SK-N-SH (cell line): ENCODE measurements at regions not wholly inside any gene's neighbourhood (a gene's known extent, or its start where the extent isn't known, plus 50 kb on each side); places are given as distances from the start of the nearest gene placed in this dataset.

Experiments used
- CTCF ChIA-PET: fragments of 300-600, 350-600 bp; formaldehyde crosslinking; extraction: SDS; loops from one replicate; lab custom pipeline; 2021; lab: Yijun Ruan, JAX
- POLR2A ChIA-PET: fragments of 350-600 bp; sonication (Branson Sonifier 250); formaldehyde crosslinking; extraction: SDS; loops from one replicate; lab custom pipeline; 2020; ENCODE audit warnings: antibody characterized with exemption, inconsistent platforms; lab: Yijun Ruan, JAX
- DNase-seq: peaks from one replicate; pipeline ENCODE4 v3.0.0; 2012
- H2AFZ ChIP-seq: fragments of 200-600 bp; sonication (generic); 2 replicates; pipeline ENCODE4 v1.8.1; 2016; ENCODE audit warnings: antibody characterized with exemption, mild to moderate bottlenecking, low read depth
- H3F3A ChIP-seq: fragments of 200-600 bp; sonication (generic); replicated peaks from 2 replicates; pipeline ENCODE3; 2016; ENCODE audit warnings: antibody characterized with exemption, mild to moderate bottlenecking; ENCODE audit not compliant: insufficient read depth
- H3K27ac ChIP-seq, 2 experiments: fragments of 200-500 bp in 1 of 2; fragments of 200-600 bp in 1 of 2; sonication (Bioruptor generic) in 1 of 2; sonication (generic), shearing (Covaris generic) in 1 of 2; 2 replicates each; pipeline versions ENCODE4 v1.5.1 to v1.6.1; 2014 to 2016; ENCODE audit warnings: low read depth in 2 of 2, inconsistent platforms in 1 of 2, low read length in 1 of 2, mild to moderate bottlenecking in 1 of 2, mixed read lengths in 1 of 2
- H3K27me3 ChIP-seq: fragments of 200-600 bp; sonication (generic), shearing (Covaris generic); 2 replicates; pipeline ENCODE4 v1.6.1; 2016; ENCODE audit warnings: mixed run types; ENCODE audit not compliant: insufficient read depth
- H3K36me3 ChIP-seq, 2 experiments: fragments of 200-500 bp in 1 of 2; fragments of 200-600 bp in 1 of 2; sonication (Bioruptor generic) in 1 of 2; sonication (generic) in 1 of 2; replicated peaks in 1 of 2; 2 replicates each; pipeline versions ENCODE3 to v1.5.1; 2014 to 2016; ENCODE audit warnings: low read length in 1 of 2, mild to moderate bottlenecking in 1 of 2; ENCODE audit not compliant: insufficient read depth in 2 of 2, control insufficient read depth in 1 of 2
- H3K4me1 ChIP-seq, 2 experiments: fragments of 200-500 bp in 1 of 2; fragments of 200-600 bp in 1 of 2; sonication (Bioruptor generic) in 1 of 2; sonication (generic), shearing (Covaris generic) in 1 of 2; 2 replicates each; pipeline versions ENCODE4 v1.5.1 to v1.6.1; 2014 to 2016; ENCODE audit warnings: low read depth in 1 of 2, low read length in 1 of 2, mixed run types in 1 of 2; ENCODE audit not compliant: insufficient read depth in 2 of 2, control insufficient read depth in 1 of 2
- H3K4me2 ChIP-seq: fragments of 200-600 bp; sonication (generic), shearing (Covaris generic); 2 replicates; pipeline ENCODE4 v1.6.1; 2017; ENCODE audit warnings: mixed run types
- H3K4me3 ChIP-seq, 2 experiments: fragments of 200-500 bp in 1 of 2; fragments of 200-600 bp in 1 of 2; sonication (Bioruptor generic) in 1 of 2; sonication (generic), shearing (Covaris generic) in 1 of 2; 2 replicates each; pipeline versions ENCODE4 v1.5.1 to v1.8.1; 2014 to 2016; ENCODE audit warnings: low read depth in 2 of 2, inconsistent platforms in 1 of 2, low read length in 1 of 2, mild to moderate bottlenecking in 1 of 2, mixed read lengths in 1 of 2, moderate library complexity in 1 of 2
- H3K79me2 ChIP-seq: fragments of 200-600 bp; sonication (generic); 2 replicates; pipeline ENCODE4 v1.8.1; 2017; ENCODE audit warnings: mild to moderate bottlenecking; ENCODE audit not compliant: insufficient read depth
- H3K9ac ChIP-seq: fragments of 200-600 bp; sonication (generic); 2 replicates; pipeline ENCODE4 v1.6.1; 2017; ENCODE audit warnings: mixed run types
- H3K9me2 ChIP-seq: fragments of 200-600 bp; sonication (generic); 2 replicates; pipeline ENCODE4 v1.6.1; 2017; ENCODE audit warnings: mixed run types
- H3K9me3 ChIP-seq: fragments of 200-600 bp; sonication (generic); 2 replicates; pipeline ENCODE4 v1.6.1; 2017; ENCODE audit warnings: mixed run types, mild to moderate bottlenecking, moderate library complexity
- H4K20me1 ChIP-seq: fragments of 200-600 bp; sonication (generic); 2 replicates; pipeline ENCODE4 v1.6.1; 2017; ENCODE audit warnings: mild to moderate bottlenecking, mixed run types; ENCODE audit not compliant: insufficient read depth
- CHD2 ChIP-seq: fragments of 150-350 bp; IDR thresholded peaks from 2 replicates; pipeline ENCODE4 v1.6.1; 2018; ENCODE audit warnings: low read length; ENCODE audit not compliant: partially characterized antibody
- EP300 ChIP-seq, 2 experiments: IDR thresholded peaks; 2 replicates each; pipeline versions ENCODE4 v1.4.0 to v1.6.1; 2012; ENCODE audit warnings: borderline replicate concordance in 1 of 2, low read depth in 1 of 2, low read length in 1 of 2
- FOSL2 ChIP-seq: IDR thresholded peaks from 2 replicates; pipeline ENCODE4 v1.4.0; 2012; ENCODE audit warnings: low read depth, mild to moderate bottlenecking, moderate library complexity, borderline replicate concordance
- FOXJ3 ChIP-seq: sonication (generic); formaldehyde crosslinking; IDR thresholded peaks from 2 replicates; pipeline ENCODE4 v1.5.1; 2020; ENCODE audit warnings: mild to moderate bottlenecking, missing genetic modification reagents
- JUND ChIP-seq: IDR thresholded peaks from 2 replicates; pipeline ENCODE4 v1.4.0; 2012
- MEF2A ChIP-seq: IDR thresholded peaks from 2 replicates; pipeline ENCODE4 v1.4.0; 2012; ENCODE audit warnings: low read depth, borderline replicate concordance
- MXI1 ChIP-seq: IDR thresholded peaks from 2 replicates; pipeline ENCODE4 v1.6.1; 2012; ENCODE audit warnings: mild to moderate bottlenecking, low read depth, low read length, improper control_type of control experiment
- RXRA ChIP-seq: IDR thresholded peaks from 2 replicates; pipeline ENCODE4 v1.4.0; 2012; ENCODE audit warnings: low read depth, mild to moderate bottlenecking, borderline replicate concordance
- SMC3 ChIP-seq: IDR thresholded peaks from 2 replicates; pipeline ENCODE4 v1.6.1; 2012; ENCODE audit warnings: low read depth, low read length, improper control_type of control experiment
- TAF1 ChIP-seq: IDR thresholded peaks from 2 replicates; pipeline ENCODE4 v1.6.1; 2012; ENCODE audit warnings: low read depth, mild to moderate bottlenecking, low read length, moderate library complexity, borderline replicate concordance
- YY1 ChIP-seq: IDR thresholded peaks from 2 replicates; pipeline ENCODE4 v1.4.0; 2012; ENCODE audit warnings: low read depth, mild to moderate bottlenecking
- WGBS: methylation state at CpG from one replicate; pipeline ENCODE4 v1.1.6; 2017; ENCODE audit warnings: low lambda C conversion rate; 5-methylcytosine and 5-hydroxymethylcytosine counted together
- TF ChIP-seq, protein P1 (sequence below): fragments of 150-350 bp; IDR thresholded peaks from 2 replicates; pipeline ENCODE4 v1.6.1; 2017; ENCODE audit warnings: antibody characterized with exemption, low read length, low read depth, borderline replicate concordance
- TF ChIP-seq, protein P2 (sequence below): IDR thresholded peaks from 2 replicates; pipeline ENCODE4 v1.6.1; 2012; ENCODE audit warnings: mild to moderate bottlenecking, low read depth, low read length, moderate library complexity
- TF ChIP-seq, protein P3 (sequence below): fragments of 150-350 bp; IDR thresholded peaks from 2 replicates; pipeline ENCODE4 v1.6.1; 2016; ENCODE audit warnings: mild to moderate bottlenecking, low read depth, low read length
- TF ChIP-seq, protein P4 (sequence below): IDR thresholded peaks from 2 replicates; pipeline ENCODE4; 2012
- TF ChIP-seq, protein P5 (sequence below): IDR thresholded peaks from 2 replicates; pipeline ENCODE4 v1.4.0; 2012; ENCODE audit warnings: low read depth

DNA sequence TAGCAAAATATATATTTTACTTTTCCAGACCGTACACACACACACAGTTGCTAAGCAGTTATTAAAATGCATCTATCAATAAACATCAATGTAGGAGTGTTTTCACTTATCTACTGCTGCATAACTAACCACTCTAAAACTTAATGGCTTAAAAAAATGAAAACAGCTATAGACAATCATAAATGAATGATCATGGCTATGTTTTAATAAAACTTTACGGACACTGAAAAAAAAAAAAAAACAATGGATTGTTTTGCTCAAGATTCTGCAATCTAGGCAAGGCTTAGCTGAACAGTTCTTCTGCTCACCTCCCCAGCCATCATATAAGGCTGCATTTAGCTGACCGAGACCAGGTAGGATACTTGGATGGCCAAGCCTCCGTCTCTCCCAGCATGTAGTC, 125.4 kb upstream of the CCDC28A start:
- TF ChIP-seq FOXJ3 (CRISPR knock-in tag) (no peak), FOSL2 (no peak), JUND (no peak), RXRA (no peak), CHD2 (no peak), TAF1 (no peak), MXI1 (no peak), SMC3 (no peak), MEF2A (no peak)
- TF ChIP-seq, protein P1, sequence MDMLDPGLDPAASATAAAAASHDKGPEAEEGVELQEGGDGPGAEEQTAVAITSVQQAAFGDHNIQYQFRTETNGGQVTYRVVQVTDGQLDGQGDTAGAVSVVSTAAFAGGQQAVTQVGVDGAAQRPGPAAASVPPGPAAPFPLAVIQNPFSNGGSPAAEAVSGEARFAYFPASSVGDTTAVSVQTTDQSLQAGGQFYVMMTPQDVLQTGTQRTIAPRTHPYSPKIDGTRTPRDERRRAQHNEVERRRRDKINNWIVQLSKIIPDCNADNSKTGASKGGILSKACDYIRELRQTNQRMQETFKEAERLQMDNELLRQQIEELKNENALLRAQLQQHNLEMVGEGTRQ, result no peak
- TF ChIP-seq, protein P2, sequence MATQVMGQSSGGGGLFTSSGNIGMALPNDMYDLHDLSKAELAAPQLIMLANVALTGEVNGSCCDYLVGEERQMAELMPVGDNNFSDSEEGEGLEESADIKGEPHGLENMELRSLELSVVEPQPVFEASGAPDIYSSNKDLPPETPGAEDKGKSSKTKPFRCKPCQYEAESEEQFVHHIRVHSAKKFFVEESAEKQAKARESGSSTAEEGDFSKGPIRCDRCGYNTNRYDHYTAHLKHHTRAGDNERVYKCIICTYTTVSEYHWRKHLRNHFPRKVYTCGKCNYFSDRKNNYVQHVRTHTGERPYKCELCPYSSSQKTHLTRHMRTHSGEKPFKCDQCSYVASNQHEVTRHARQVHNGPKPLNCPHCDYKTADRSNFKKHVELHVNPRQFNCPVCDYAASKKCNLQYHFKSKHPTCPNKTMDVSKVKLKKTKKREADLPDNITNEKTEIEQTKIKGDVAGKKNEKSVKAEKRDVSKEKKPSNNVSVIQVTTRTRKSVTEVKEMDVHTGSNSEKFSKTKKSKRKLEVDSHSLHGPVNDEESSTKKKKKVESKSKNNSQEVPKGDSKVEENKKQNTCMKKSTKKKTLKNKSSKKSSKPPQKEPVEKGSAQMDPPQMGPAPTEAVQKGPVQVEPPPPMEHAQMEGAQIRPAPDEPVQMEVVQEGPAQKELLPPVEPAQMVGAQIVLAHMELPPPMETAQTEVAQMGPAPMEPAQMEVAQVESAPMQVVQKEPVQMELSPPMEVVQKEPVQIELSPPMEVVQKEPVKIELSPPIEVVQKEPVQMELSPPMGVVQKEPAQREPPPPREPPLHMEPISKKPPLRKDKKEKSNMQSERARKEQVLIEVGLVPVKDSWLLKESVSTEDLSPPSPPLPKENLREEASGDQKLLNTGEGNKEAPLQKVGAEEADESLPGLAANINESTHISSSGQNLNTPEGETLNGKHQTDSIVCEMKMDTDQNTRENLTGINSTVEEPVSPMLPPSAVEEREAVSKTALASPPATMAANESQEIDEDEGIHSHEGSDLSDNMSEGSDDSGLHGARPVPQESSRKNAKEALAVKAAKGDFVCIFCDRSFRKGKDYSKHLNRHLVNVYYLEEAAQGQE, result no peak
- TF ChIP-seq, protein P3, sequence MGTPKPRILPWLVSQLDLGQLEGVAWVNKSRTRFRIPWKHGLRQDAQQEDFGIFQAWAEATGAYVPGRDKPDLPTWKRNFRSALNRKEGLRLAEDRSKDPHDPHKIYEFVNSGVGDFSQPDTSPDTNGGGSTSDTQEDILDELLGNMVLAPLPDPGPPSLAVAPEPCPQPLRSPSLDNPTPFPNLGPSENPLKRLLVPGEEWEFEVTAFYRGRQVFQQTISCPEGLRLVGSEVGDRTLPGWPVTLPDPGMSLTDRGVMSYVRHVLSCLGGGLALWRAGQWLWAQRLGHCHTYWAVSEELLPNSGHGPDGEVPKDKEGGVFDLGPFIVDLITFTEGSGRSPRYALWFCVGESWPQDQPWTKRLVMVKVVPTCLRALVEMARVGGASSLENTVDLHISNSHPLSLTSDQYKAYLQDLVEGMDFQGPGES, result no peak
- Histone ChIP-seq H3K79me2 (no peaks in the 10 kb centered on the region), H3K4me1 (no peaks in the 10 kb centered on the region; a peak in 1 of 4 replicates), H3K9ac (no peak overlapping the region), H3K27ac (no peak overlapping the region), H2AFZ (no peak overlapping the region), H3K4me2 (no peak overlapping the region), H3K36me3 (no peaks in the 10 kb centered on the region), H3K27me3 (peaks cover 6% of the 10 kb centered on the region; the same call in 1 of the 2 replicates), H3K9me3 (no peaks in the 10 kb centered on the region), H4K20me1 (no peaks in the 10 kb centered on the region), H3F3A (no peaks in the 10 kb centered on the region), H3K4me3 (no peak overlapping the region), H3K9me2 (no peaks in the 10 kb centered on the region)
- DNase-seq, result no peak
- WGBS, result 32% methylated on average over 4 of the region's 4 CpGs
- POLR2A ChIA-PET, result no interaction called here
- CTCF ChIA-PET, result interaction anchor here (0.8 kb wide), 1 partner anchor 10 kb away, joined by 3 read pairs; no protein-coding TSS in a partner anchor

DNA sequence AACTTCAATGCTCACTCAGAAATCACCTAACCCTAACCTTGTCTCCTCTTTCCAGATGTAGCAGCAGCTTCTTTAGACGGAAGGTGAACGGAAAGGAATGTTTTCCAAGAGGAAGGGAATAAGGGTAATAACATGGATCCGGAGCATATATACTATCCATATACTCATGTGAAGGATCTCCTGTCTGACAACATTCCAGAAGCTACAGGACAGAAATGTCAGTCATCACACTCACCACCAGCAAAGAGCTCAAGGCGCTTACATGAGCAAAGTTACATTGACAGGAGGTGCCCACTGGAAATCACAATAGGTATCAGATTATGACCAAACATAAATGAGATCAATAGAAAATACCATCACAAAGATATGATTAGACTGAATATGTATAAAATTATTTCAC, 122.1 kb upstream of the CCDC28A start:
- Histone ChIP-seq H2AFZ (no peak overlapping the region), H3K79me2 (no peaks in the 10 kb centered on the region), H3K36me3 (no peaks in the 10 kb centered on the region), H3K4me2 (no peak overlapping the region), H3K4me1 (peaks cover 0 to 4% of the 10 kb centered on the region in 2 experiments; a peak in 1 of 4 replicates), H3K27me3 (peaks cover 22% of the 10 kb centered on the region; the same call in 1 of the 2 replicates), H3K9me3 (no peaks in the 10 kb centered on the region), H3K9me2 (no peaks in the 10 kb centered on the region), H3K4me3 (no peak overlapping the region), H3K9ac (no peak overlapping the region), H3K27ac (no peak overlapping the region), H4K20me1 (no peaks in the 10 kb centered on the region), H3F3A (no peaks in the 10 kb centered on the region)
- ChIA-PET CTCF (interaction anchor here (0.9 to 1.0 kb wide), 2 partner anchors 10 to 13 kb away, joined by 3 read pairs; no protein-coding TSS in a partner anchor), POLR2A (no interaction called here)
- no peak for DNase-seq
- WGBS, result 21% methylated on average over 4 of the region's 4 CpGs
- TF ChIP-seq, protein P4, sequence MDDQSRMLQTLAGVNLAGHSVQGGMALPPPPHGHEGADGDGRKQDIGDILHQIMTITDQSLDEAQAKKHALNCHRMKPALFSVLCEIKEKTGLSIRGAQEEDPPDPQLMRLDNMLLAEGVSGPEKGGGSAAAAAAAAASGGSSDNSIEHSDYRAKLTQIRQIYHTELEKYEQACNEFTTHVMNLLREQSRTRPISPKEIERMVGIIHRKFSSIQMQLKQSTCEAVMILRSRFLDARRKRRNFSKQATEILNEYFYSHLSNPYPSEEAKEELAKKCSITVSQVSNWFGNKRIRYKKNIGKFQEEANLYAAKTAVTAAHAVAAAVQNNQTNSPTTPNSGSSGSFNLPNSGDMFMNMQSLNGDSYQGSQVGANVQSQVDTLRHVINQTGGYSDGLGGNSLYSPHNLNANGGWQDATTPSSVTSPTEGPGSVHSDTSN, result no peak
- TF ChIP-seq YY1 (no peak), JUND (no peak), EP300 (IDR thresholded peaks at IDR 0.05; ENCODE audit: borderline replicate concordance in 1 of 2, low read depth in 1 of 2, low read length in 1 of 2) (no peak), FOXJ3 (CRISPR knock-in tag) (no peak), CHD2 (no peak), RXRA (no peak)
- TF ChIP-seq, protein P2, result no peak
- TF ChIP-seq, protein P5, sequence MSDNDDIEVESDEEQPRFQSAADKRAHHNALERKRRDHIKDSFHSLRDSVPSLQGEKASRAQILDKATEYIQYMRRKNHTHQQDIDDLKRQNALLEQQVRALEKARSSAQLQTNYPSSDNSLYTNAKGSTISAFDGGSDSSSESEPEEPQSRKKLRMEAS, result no peak
